ENCODE measurements at regions not wholly inside any gene's neighbourhood (a gene's known extent, or its start where the extent isn't known, plus 50 kb on each side); places are given as distances from the start of the nearest gene placed in this dataset.

- no peak for TF ChIP-seq CTCF (conservative IDR thresholded peaks at IDR 0.05)
- no peak overlapping the region for H3K27ac ChIP-seq
Measured at GRCh38 chr18:34494359-34494696, 215.8 kb upstream of the DTNA start.

DNA sequence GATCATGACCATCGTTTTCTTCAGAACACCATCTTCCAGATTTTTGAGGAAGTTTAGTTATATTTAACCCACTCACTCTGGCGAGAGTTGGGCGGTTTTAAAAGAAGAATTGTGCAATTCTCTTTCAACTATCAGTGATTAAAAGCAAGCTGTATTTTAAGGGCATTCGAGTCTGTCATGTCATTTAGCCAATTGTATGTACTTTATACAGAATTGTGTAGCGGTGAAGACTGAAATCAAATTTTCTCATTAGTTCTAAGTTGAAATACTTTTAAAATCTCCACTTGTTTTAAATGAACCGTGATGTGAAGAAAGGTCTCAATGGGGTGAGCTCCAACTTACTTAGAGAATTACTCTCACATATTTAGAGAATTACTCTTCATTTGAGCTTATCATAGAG, 214.6 kb upstream of the DTNA start:
- no peak for TF ChIP-seq CTCF (conservative IDR thresholded peaks at IDR 0.05)
- H3K27ac ChIP-seq, result no peak overlapping the region

GRCh38 chr18:34501553-34501952, 208.5 kb upstream of the DTNA start:
- no peak for TF ChIP-seq CTCF (conservative IDR thresholded peaks at IDR 0.05)
- no peak overlapping the region for H3K27ac ChIP-seq

GRCh38 chr18:34506198-34506597, 203.9 kb upstream of the DTNA start:
- no peak for TF ChIP-seq CTCF (conservative IDR thresholded peaks at IDR 0.05)
- H3K27ac ChIP-seq, result no peak overlapping the region

DNA sequence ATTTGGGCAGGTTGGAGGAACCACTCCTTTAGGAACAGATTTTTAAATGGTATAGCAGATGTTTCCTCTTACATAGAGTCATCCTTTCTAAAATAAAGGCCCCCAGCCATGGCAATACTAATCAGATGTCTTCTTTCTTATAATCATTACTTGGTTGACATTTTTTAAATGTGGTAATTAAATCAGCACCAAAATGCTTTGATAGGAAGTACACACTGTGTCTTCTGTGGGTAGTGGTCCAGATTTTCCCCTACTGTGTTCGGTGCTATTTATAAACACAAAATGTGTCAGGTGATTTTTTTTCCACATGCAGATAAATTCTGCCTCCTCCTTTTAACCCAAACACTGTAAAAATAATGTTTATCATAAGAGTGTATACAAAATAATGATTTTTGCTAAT, 200.9 kb upstream of the DTNA start:
- no peak overlapping the region for H3K27ac ChIP-seq
- no peak for TF ChIP-seq CTCF (conservative IDR thresholded peaks at IDR 0.05)

DNA sequence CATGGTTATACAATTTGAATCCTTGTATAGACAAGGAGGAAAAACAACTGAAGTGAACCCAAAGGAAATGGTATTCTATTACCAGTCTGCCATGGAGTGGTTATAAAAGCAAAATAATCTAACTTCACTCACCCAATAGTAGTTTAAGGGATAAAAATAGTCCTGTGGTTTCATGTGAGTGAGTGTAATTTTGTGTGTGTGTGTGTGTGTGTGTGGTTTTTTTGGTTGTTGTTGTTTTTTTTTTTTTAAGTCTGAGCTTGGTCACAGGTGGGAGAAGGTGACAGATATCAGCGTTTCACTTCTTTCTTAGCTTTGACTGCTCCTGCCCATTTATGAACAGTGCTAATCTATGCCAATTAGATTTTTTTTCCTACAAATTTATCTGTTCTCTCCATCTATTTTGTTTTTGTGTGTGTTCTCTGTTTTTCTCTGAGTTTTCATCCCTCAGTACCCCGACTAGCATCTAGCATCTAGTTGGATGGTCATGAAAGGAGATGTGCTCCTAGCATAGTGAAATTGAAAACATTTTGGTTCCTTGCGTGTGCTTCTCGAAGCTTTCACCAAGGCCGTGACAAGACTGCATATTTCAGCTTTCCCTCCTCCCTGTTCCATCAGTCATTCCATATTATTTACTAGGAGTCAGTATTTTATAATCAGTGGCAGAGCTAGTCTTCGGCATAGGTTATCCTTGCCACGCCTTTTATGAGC, 200.1 kb upstream of the DTNA start:
- no peak overlapping the region for H3K27ac ChIP-seq
- TF ChIP-seq CTCF (conservative IDR thresholded peaks at IDR 0.05), result no peak

DNA sequence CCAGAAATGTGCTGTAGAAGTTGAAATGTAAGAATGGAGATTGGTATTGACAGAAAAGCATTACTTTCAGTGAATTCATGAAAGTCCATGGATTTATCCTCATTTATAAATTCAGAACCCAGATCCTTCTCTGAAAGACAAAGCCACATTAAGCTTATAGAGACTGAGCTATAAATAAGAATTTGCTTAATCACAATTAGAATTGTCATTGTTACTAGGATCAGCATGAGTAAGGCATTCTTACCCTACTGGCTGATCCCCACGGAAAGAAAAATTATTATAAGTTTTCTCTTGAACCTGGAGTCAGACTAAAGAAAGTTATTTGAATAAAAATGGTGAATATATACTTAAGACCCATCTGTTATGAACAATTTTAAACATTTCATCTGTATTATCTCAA, 199.2 kb upstream of the DTNA start:
- no peak overlapping the region for H3K27ac ChIP-seq
- TF ChIP-seq CTCF (conservative IDR thresholded peaks at IDR 0.05), result no peak

Data from VCaP (cell line).